Naive thymus-derived CD4-positive, alpha-beta T cell (primary cell): ENCODE measurements at regions not wholly inside any gene's neighbourhood (a gene's known extent, or its start where the extent isn't known, plus 50 kb on each side); places are given as distances from the start of the nearest gene placed in this dataset.

Experiments
- ATAC-seq: fragments of 150-1000 bp; cut with Tn5 transposase; 2 replicates; pipeline ENCODE4 v1.10.0; 2021; ENCODE audit warnings: mild to moderate bottlenecking, moderate library complexity
- CTCF ChIA-PET: fragments of 350-600 bp; sonication (Branson Sonifier 250); formaldehyde crosslinking; loops from one replicate; lab custom pipeline; 2021; ENCODE audit warnings: antibody characterized with exemption; lab: Charles Lee
- POLR2A ChIA-PET: fragments of 350-600 bp; sonication (Branson Sonifier 250); formaldehyde crosslinking; loops from one replicate; lab custom pipeline; 2021; ENCODE audit warnings: antibody characterized with exemption, inconsistent platforms; lab: Charles Lee
- DNase-seq, 9 donors: peaks; one replicate each; pipeline versions ENCODE4 v3.0.0 to v3.0.0-alpha.2; 2020 to 2022; ENCODE audit warnings: mixed read lengths in 1 of 9
- H3K27ac ChIP-seq: one replicate; pipeline ENCODE4 v1.7.0; 2013; ENCODE audit warnings: mild to moderate bottlenecking, low read depth, low read length, moderate library complexity
- H3K27me3 ChIP-seq, 2 donors: one replicate each; pipeline ENCODE4 v1.7.0; 2013; ENCODE audit warnings: low read length in 2 of 2, mild to moderate bottlenecking in 2 of 2, moderate library complexity in 2 of 2; ENCODE audit not compliant: control insufficient read depth in 2 of 2, insufficient read depth in 2 of 2
- H3K36me3 ChIP-seq, 3 experiments: 1 replicate in 2 of 3; 2 replicates in 1 of 3; pipeline ENCODE4 v1.7.0; 2013; ENCODE audit warnings: low read length in 3 of 3, mild to moderate bottlenecking in 3 of 3, moderate library complexity in 1 of 3; ENCODE audit not compliant: insufficient read depth in 3 of 3, control insufficient read depth in 2 of 3
- H3K4me1 ChIP-seq, 2 donors: one replicate each; pipeline ENCODE4 v1.7.0; 2013; ENCODE audit warnings: low read length in 2 of 2, mild to moderate bottlenecking in 2 of 2, moderate library complexity in 1 of 2; ENCODE audit not compliant: control insufficient read depth in 2 of 2, insufficient read depth in 2 of 2
- H3K4me3 ChIP-seq: 2 replicates; pipeline ENCODE4 v1.7.0; 2013; ENCODE audit warnings: mild to moderate bottlenecking, low read length
- H3K9me3 ChIP-seq, 3 experiments: 1 replicate in 2 of 3; 2 replicates in 1 of 3; pipeline ENCODE4 v1.7.0; 2013; ENCODE audit warnings: low read length in 3 of 3; ENCODE audit not compliant: control insufficient read depth in 2 of 3
- H3K27ac Mint-ChIP-seq, 9 donors: one replicate each; pipeline ENCODE4 v1.8.0; 2020 to 2022; ENCODE audit warnings: mixed read lengths in 9 of 9, mild to moderate bottlenecking in 8 of 9, moderate library complexity in 5 of 9, inconsistent platforms in 2 of 9
- H3K27me3 Mint-ChIP-seq, 5 donors: one replicate each; pipeline ENCODE4 v1.8.0; 2021 to 2022; ENCODE audit warnings: mixed read lengths in 5 of 5, mild to moderate bottlenecking in 1 of 5
- H3K36me3 Mint-ChIP-seq, 5 donors: one replicate each; pipeline ENCODE4 v1.8.0; 2020 to 2022; ENCODE audit warnings: mixed read lengths in 5 of 5, mild to moderate bottlenecking in 3 of 5, inconsistent platforms in 1 of 5
- H3K4me1 Mint-ChIP-seq, 7 donors: one replicate each; pipeline ENCODE4 v1.8.0; 2020 to 2022; ENCODE audit warnings: mixed read lengths in 7 of 7, mild to moderate bottlenecking in 3 of 7, inconsistent platforms in 1 of 7
- H3K4me3 Mint-ChIP-seq, 10 donors: one replicate each; pipeline ENCODE4 v1.8.0; 2020 to 2022; ENCODE audit warnings: mild to moderate bottlenecking in 10 of 10, mixed read lengths in 10 of 10, moderate library complexity in 6 of 10, inconsistent platforms in 2 of 10
- H3K9me3 Mint-ChIP-seq, 11 donors: one replicate each; pipeline ENCODE4 v1.8.0; 2020 to 2022; ENCODE audit warnings: mixed read lengths in 11 of 11, mild to moderate bottlenecking in 4 of 11, inconsistent platforms in 1 of 11, moderate library complexity in 1 of 11
- intact Hi-C, 2 donors: fragments of 100-400 bp; cut with micrococcal nuclease; formaldehyde crosslinking; loops; one replicate each; pipeline ENCODE4 v1.15.1; 2023

GRCh38 chr12:88408823-88409222 lies 171.4 kb downstream of the KITLG start:
- POLR2A ChIA-PET: no interaction called here
- no peak for ATAC-seq
- Histone ChIP-seq H3K27ac (no peak overlapping the region), H3K36me3 (no peaks in the 10 kb centered on the region), H3K4me3 (no peak overlapping the region), H3K27me3 (no peaks in the 10 kb centered on the region), H3K4me1 (no peaks in the 10 kb centered on the region), H3K9me3 (no peaks in the 10 kb centered on the region)
- intact Hi-C loops: no loop called here
- no peaks in the 10 kb centered on the region for H3K27me3 Mint-ChIP-seq
- H3K36me3 Mint-ChIP-seq: no peaks in the 10 kb centered on the region
- CTCF ChIA-PET: no interaction called here
- H3K4me3 Mint-ChIP-seq: no peak overlapping the region
- H3K27ac Mint-ChIP-seq: no peak overlapping the region
- H3K4me1 Mint-ChIP-seq: no peaks in the 10 kb centered on the region
- H3K9me3 Mint-ChIP-seq: no peaks in the 10 kb centered on the region
- no peak for DNase-seq

DNA sequence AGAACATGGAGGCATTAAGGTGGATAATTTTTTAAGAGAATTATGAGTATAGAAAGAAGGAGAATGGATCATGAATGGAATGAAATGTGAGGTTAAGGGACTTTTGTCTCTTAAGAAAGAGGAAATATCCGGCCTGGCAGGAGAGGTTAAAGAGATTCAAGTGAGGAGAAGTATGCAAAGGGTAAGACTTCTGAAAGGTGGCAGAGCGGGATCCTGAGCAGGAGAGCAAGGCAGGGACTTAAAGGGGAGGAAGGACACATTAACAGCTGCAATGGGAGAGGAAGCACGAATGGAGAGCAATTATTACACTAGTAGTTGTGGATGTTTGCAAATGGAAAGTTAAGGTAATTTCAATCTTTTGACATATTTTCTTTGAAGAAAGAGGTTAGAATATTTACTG lies 171.0 kb downstream of the KITLG start:
- no peaks in the 10 kb centered on the region for H3K27me3 ChIP-seq
- no peak for ATAC-seq
- H3K4me1 ChIP-seq: no peaks in the 10 kb centered on the region
- no peak overlapping the region for H3K27ac Mint-ChIP-seq
- no peaks in the 10 kb centered on the region for H3K36me3 ChIP-seq
- no peaks in the 10 kb centered on the region for H3K27me3 Mint-ChIP-seq
- intact Hi-C loops: no loop called here
- POLR2A ChIA-PET: no interaction called here
- no peak overlapping the region for H3K4me3 Mint-ChIP-seq
- H3K4me1 Mint-ChIP-seq: no peaks in the 10 kb centered on the region
- H3K9me3 ChIP-seq: no peaks in the 10 kb centered on the region
- no peaks in the 10 kb centered on the region for H3K9me3 Mint-ChIP-seq
- CTCF ChIA-PET: interaction anchor here (0.6 kb wide), 1 partner anchor 12 kb away, joined by 3 read pairs; no protein-coding TSS in a partner anchor
- no peak overlapping the region for H3K4me3 ChIP-seq
- no peak for DNase-seq
- H3K36me3 Mint-ChIP-seq: no peaks in the 10 kb centered on the region
- H3K27ac ChIP-seq: no peak overlapping the region

GRCh38 chr12:88411689-88412088 lies 168.6 kb downstream of the KITLG start:
- H3K4me1 ChIP-seq: no peaks in the 10 kb centered on the region
- ATAC-seq: no peak
- H3K27me3 ChIP-seq: no peaks in the 10 kb centered on the region
- DNase-seq: no peak
- Mint-ChIP-seq H3K4me1 (no peaks in the 10 kb centered on the region), H3K36me3 (no peaks in the 10 kb centered on the region), H3K9me3 (no peaks in the 10 kb centered on the region), H3K27ac (no peak overlapping the region), H3K27me3 (no peaks in the 10 kb centered on the region), H3K4me3 (no peak overlapping the region)
- POLR2A ChIA-PET: no interaction called here
- no peaks in the 10 kb centered on the region for H3K36me3 ChIP-seq
- intact Hi-C loops: no loop called here
- H3K9me3 ChIP-seq: no peaks in the 10 kb centered on the region
- CTCF ChIA-PET: no interaction called here
- H3K4me3 ChIP-seq: no peak overlapping the region
- H3K27ac ChIP-seq: no peak overlapping the region

DNA sequence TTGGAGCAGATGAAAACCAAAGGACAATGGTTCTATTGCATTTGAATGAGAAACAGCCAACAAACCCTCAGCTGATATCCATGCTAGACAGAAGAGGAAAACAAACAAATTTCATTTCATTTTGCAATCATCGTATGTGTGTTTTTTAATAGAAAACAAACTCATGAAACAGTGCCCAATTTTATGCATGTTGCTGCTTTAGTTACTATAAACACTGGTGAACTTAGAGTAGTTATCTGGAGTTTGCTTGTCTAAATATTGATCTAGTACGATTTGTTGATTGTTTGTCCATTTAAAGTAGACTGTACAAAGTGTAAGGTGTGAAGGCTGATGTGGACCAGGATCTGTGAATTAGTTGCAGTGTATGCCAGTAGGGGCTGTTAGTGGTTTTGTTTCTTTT lies 166.6 kb downstream of the KITLG start:
- DNase-seq (no peak), ATAC-seq (no peak)
- H3K4me3 ChIP-seq: no peak overlapping the region
- H3K4me1 ChIP-seq: no peaks in the 10 kb centered on the region
- ChIA-PET CTCF (no interaction called here), POLR2A (no interaction called here)
- no peaks in the 10 kb centered on the region for H3K27me3 ChIP-seq
- H3K36me3 Mint-ChIP-seq: no peaks in the 10 kb centered on the region
- no peak overlapping the region for H3K27ac Mint-ChIP-seq
- no peaks in the 10 kb centered on the region for H3K9me3 ChIP-seq
- H3K4me1 Mint-ChIP-seq: no peaks in the 10 kb centered on the region
- no peak overlapping the region for H3K4me3 Mint-ChIP-seq
- no peaks in the 10 kb centered on the region for H3K36me3 ChIP-seq
- H3K27me3 Mint-ChIP-seq: no peaks in the 10 kb centered on the region
- no peaks in the 10 kb centered on the region for H3K9me3 Mint-ChIP-seq
- intact Hi-C loops: no loop called here
- H3K27ac ChIP-seq: no peak overlapping the region

GRCh38 chr12:88416155-88416554 lies 164.1 kb downstream of the KITLG start:
- no peak overlapping the region for H3K4me3 ChIP-seq

GRCh38 chr12:88416786-88417185 lies 163.5 kb downstream of the KITLG start:
- no peaks in the 10 kb centered on the region for H3K4me1 Mint-ChIP-seq
- no peak overlapping the region for H3K4me3 ChIP-seq
- intact Hi-C loops: no loop called here
- DNase-seq (no peak), ATAC-seq (no peak)
- CTCF ChIA-PET: no interaction called here
- H3K27ac Mint-ChIP-seq: no peak overlapping the region
- H3K36me3 Mint-ChIP-seq: no peaks in the 10 kb centered on the region
- no peaks in the 10 kb centered on the region for H3K9me3 ChIP-seq
- POLR2A ChIA-PET: no interaction called here
- H3K27ac ChIP-seq: no peak overlapping the region
- peaks cover 0 to 3% (median 0%) of the 10 kb centered on the region in 11 donors for H3K9me3 Mint-ChIP-seq
- no peaks in the 10 kb centered on the region for H3K27me3 ChIP-seq
- no peaks in the 10 kb centered on the region for H3K36me3 ChIP-seq
- no peaks in the 10 kb centered on the region for H3K27me3 Mint-ChIP-seq
- H3K4me3 Mint-ChIP-seq: no peak overlapping the region
- no peaks in the 10 kb centered on the region for H3K4me1 ChIP-seq

More at GRCh38 chr12:88416155-88416554, 164.1 kb downstream of the KITLG start:
- Histone ChIP-seq H3K36me3 (no peaks in the 10 kb centered on the region), H3K27me3 (no peaks in the 10 kb centered on the region), H3K27ac (no peak overlapping the region), H3K9me3 (no peaks in the 10 kb centered on the region), H3K4me1 (no peaks in the 10 kb centered on the region)
- ATAC-seq: no peak
- ChIA-PET CTCF (no interaction called here), POLR2A (no interaction called here)
- no peaks in the 10 kb centered on the region for H3K36me3 Mint-ChIP-seq
- no peak overlapping the region for H3K4me3 Mint-ChIP-seq
- no peaks in the 10 kb centered on the region for H3K4me1 Mint-ChIP-seq
- no peaks in the 10 kb centered on the region for H3K27me3 Mint-ChIP-seq
- intact Hi-C loops: no loop called here
- H3K9me3 Mint-ChIP-seq: no peaks in the 10 kb centered on the region
- DNase-seq: no peak
- no peak overlapping the region for H3K27ac Mint-ChIP-seq

GRCh38 chr12:88417531-88417930 lies 162.7 kb downstream of the KITLG start:
- H3K27me3 ChIP-seq: no peaks in the 10 kb centered on the region
- H3K27ac Mint-ChIP-seq: no peak overlapping the region
- DNase-seq (no peak), ATAC-seq (no peak)
- intact Hi-C loops: no loop called here
- H3K27me3 Mint-ChIP-seq: no peaks in the 10 kb centered on the region
- peaks cover 0 to 3% (median 0%) of the 10 kb centered on the region in 11 donors for H3K9me3 Mint-ChIP-seq
- no peaks in the 10 kb centered on the region for H3K36me3 Mint-ChIP-seq
- no peaks in the 10 kb centered on the region for H3K36me3 ChIP-seq
- no peaks in the 10 kb centered on the region for H3K9me3 ChIP-seq
- H3K4me1 Mint-ChIP-seq: no peaks in the 10 kb centered on the region
- no peak overlapping the region for H3K4me3 ChIP-seq
- no peak overlapping the region for H3K27ac ChIP-seq
- ChIA-PET CTCF (no interaction called here), POLR2A (no interaction called here)
- H3K4me1 ChIP-seq: no peaks in the 10 kb centered on the region
- H3K4me3 Mint-ChIP-seq: no peak overlapping the region
